CD4-positive, alpha-beta T cell treated with Interleukin-6 at 100 ng/mL for 8 hours (primary cell): ENCODE measurements at regions not wholly inside any gene's neighbourhood (a gene's known extent, or its start where the extent isn't known, plus 50 kb on each side); places are given as distances from the start of the nearest gene placed in this dataset.
"Not testable (repeated sequence)": the region's sequence is repeated elsewhere in the genome, so short reads cannot be mapped to it uniquely, and the experiment has no call there.

Experiments used
- DNase-seq: peaks from one replicate; pipeline ENCODE4 v3.0.0-alpha.2; 2020; ENCODE audit warnings: mixed read lengths, low spot score

- DNase-seq = no peak
These were observed 164.3 kb upstream of the PABPC3 start for GRCh38 chr13:24931450-24932251.

GRCh38 chr13:24933106-24934023, 162.6 kb upstream of the PABPC3 start:
- not testable (repeated sequence) for DNase-seq

- DNase-seq = not testable (repeated sequence)
These were observed 161.9 kb upstream of the PABPC3 start for GRCh38 chr13:24934024-24934385.

GRCh38 chr13:24938966-24939365, 157.0 kb upstream of the PABPC3 start:
- DNase-seq = no peak

GRCh38 chr13:24941023-24941713, 154.8 kb upstream of the PABPC3 start:
- DNase-seq = not testable (repeated sequence)

GRCh38 chr13:24943136-24943535, 152.8 kb upstream of the PABPC3 start:
- no peak for DNase-seq

- DNase-seq = not testable (repeated sequence)
These were observed 151.9 kb upstream of the PABPC3 start for GRCh38 chr13:24944073-24944472.

GRCh38 chr13:24948977-24949376, 147.0 kb upstream of the PABPC3 start:
- not testable (repeated sequence) for DNase-seq

- DNase-seq = not testable (repeated sequence)
These were observed 145.3 kb upstream of the PABPC3 start for GRCh38 chr13:24950611-24951010.

GRCh38 chr13:24967970-24968369, 128.0 kb upstream of the PABPC3 start:
- not testable (repeated sequence) for DNase-seq

- DNase-seq = not testable (repeated sequence)
These were observed 127.5 kb upstream of the PABPC3 start for GRCh38 chr13:24968416-24968815.

- not testable (repeated sequence) for DNase-seq
These were observed 122.8 kb upstream of the PABPC3 start for GRCh38 chr13:24973102-24973501.

GRCh38 chr13:24981181-24981803, 114.6 kb upstream of the PABPC3 start:
- DNase-seq = not testable (repeated sequence)

- DNase-seq = no peak
These were observed 113.5 kb upstream of the PABPC3 start for GRCh38 chr13:24982333-24982999.

- no peak for DNase-seq
These were observed 112.8 kb upstream of the PABPC3 start for GRCh38 chr13:24983094-24983493.

- DNase-seq = no peak
These were observed 111.8 kb upstream of the PABPC3 start for GRCh38 chr13:24984134-24984533.

- no peak for DNase-seq
These were observed 110.8 kb upstream of the PABPC3 start for GRCh38 chr13:24985107-24985506.

- DNase-seq = no peak
These were observed 110.0 kb upstream of the PABPC3 start for GRCh38 chr13:24985896-24986295.

- no peak for DNase-seq
These were observed 109.1 kb upstream of the PABPC3 start for GRCh38 chr13:24986826-24987225.

GRCh38 chr13:24989959-24990358, 106.0 kb upstream of the PABPC3 start:
- DNase-seq = not testable (repeated sequence)

- DNase-seq = not testable (repeated sequence)
These were observed 103.0 kb upstream of the PABPC3 start for GRCh38 chr13:24992946-24993345.
